CD4-positive, alpha-beta T cell treated with Interleukin-15 for 4 hours (primary cell): ENCODE measurements at regions not wholly inside any gene's neighbourhood (a gene's known extent, or its start where the extent isn't known, plus 50 kb on each side); places are given as distances from the start of the nearest gene placed in this dataset.

Experiments used
- DNase-seq: peaks from one replicate; pipeline ENCODE4 v3.0.0-alpha.2; 2020; ENCODE audit warnings: low spot score

- no peak for DNase-seq
Observed at GRCh38 chr3:111012388-111013248, 59.0 kb upstream of the NECTIN3 start.
